Omental fat pad (tissue), 3 donors: ENCODE measurements at regions not wholly inside any gene's neighbourhood (a gene's known extent, or its start where the extent isn't known, plus 50 kb on each side); places are given as distances from the start of the nearest gene placed in this dataset.

Experiments
- ATAC-seq: fragments of 150-250 bp; one replicate; pipeline ENCODE4 v1.9.1; 2016; ENCODE audit warnings: mild to moderate bottlenecking, moderate library complexity; ENCODE audit not compliant: low FRiP score
- DNase-seq: peaks from one replicate; pipeline ENCODE4 v3.0.0-alpha.2; 2019; ENCODE audit warnings: low spot score
- TF ChIP-seq, protein P1 (sequence below), 3 donors: fragments of 450-650 bp; IDR thresholded peaks; one replicate each; pipeline ENCODE4 v1.5.1; 2016 to 2017; ENCODE audit warnings: antibody characterized with exemption in 3 of 3, mild to moderate bottlenecking in 3 of 3, moderate library complexity in 2 of 3

DNA sequence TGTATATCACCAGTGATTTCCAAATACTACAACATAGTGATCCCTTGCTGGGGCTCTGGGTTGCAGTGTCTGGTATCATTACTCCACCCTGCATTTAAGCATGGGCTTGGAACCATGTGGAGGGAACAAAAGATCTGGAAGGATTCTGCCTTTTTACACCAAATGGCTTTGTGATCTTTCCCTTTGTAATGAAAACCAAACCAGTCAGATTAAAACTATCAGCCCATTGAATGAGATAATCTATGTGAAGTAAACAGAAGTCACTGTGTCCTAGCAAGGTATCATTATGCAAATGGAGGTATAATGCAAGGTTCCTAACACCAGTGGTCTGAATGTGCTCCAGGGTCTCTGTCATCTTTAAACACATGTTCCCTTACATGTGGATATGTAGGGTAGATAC lies 474.7 kb upstream of the TNP1 start:
- TF ChIP-seq, protein P1, sequence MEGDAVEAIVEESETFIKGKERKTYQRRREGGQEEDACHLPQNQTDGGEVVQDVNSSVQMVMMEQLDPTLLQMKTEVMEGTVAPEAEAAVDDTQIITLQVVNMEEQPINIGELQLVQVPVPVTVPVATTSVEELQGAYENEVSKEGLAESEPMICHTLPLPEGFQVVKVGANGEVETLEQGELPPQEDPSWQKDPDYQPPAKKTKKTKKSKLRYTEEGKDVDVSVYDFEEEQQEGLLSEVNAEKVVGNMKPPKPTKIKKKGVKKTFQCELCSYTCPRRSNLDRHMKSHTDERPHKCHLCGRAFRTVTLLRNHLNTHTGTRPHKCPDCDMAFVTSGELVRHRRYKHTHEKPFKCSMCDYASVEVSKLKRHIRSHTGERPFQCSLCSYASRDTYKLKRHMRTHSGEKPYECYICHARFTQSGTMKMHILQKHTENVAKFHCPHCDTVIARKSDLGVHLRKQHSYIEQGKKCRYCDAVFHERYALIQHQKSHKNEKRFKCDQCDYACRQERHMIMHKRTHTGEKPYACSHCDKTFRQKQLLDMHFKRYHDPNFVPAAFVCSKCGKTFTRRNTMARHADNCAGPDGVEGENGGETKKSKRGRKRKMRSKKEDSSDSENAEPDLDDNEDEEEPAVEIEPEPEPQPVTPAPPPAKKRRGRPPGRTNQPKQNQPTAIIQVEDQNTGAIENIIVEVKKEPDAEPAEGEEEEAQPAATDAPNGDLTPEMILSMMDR (IDR thresholded peaks at IDR 0.05): no peak
- DNase-seq (no peak), ATAC-seq (no peak)

DNA sequence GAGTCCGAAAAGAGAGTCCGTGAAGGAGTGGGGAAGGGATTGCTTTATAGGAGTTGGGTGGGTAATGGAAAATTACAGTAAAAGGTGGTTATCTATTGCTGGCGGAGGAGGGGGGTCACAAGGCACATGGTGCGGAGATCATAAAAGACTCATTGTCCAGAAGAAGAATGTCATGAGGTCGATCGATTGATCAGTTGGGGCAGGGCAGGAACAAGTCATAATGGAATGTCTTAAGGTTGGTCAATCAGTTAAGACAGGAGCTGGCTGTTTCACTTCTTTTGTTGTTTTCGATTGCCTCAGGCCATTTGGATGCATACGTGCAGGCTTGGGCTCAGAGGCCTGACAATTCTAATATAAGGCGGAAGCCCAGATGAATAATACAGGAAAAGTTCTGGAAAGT lies 473.0 kb upstream of the TNP1 start:
- TF ChIP-seq, protein P1 (IDR thresholded peaks at IDR 0.05): no peak
- ATAC-seq (no peak), DNase-seq (no peak)

DNA sequence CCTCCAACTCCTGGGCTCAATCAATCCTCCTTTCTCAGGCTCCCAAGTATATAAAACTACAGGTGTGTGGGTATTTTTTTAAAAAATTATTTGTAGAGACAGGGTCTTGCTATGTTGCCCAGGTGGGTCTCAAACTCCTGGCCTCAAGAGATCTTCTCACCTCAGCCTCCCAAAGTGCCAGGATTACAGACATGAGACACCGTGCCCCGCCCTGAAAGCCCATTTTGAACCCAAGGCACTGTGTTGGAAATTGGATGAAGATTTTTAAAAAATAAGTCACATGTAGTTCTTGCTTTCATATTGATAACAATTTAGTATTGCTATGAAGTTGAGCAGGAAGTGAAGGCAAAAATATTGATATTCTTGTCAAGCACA lies 472.5 kb upstream of the TNP1 start:
- DNase-seq (no peak), ATAC-seq (no peak)
- TF ChIP-seq, protein P1 (IDR thresholded peaks at IDR 0.05): no peak

DNA sequence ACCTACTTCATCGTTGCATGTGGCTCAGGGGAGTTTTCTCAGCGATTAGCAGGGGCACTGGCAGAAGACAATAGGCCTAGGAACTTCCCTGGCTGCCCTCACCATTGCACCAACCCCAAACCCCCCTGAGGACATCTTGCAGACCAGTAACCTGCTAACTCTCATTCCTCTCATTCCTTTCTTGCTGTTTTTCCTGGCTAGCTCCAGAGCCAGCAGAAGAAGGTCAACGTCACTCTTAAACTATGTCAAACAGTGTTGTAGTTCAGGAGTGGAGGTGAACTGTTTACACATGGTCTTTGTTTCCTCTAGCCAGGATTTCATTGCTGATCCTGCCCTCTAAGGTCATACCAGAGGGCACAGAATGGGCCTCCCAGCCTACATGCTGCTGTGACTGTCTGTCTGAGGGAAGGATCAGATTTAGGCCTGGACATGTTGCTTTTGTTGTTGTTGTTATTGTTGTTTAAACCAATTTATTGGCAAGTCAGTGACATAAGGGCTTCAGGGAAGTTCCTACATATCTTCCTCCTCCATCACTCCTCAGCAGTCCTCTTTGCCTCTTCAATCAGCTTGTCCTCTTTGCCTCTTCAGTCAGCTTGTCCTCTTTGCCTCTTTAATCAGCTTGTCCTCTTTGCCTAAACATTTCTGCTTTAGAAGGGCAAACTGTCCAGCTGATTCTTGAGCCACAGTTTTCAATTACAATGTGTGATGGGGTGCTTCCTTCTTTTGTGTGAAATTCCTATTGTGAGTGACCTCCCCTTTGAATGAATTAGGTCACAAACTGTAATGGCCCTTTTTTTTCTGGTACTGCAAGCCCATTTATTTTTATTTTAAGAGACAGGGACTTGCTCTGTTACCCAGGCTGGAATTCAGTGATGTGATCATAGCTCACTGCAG lies 471.9 kb upstream of the TNP1 start:
- TF ChIP-seq, protein P1 (IDR thresholded peaks at IDR 0.05): no peak
- ATAC-seq (peak; percentile 80), DNase-seq (no peak)

DNA sequence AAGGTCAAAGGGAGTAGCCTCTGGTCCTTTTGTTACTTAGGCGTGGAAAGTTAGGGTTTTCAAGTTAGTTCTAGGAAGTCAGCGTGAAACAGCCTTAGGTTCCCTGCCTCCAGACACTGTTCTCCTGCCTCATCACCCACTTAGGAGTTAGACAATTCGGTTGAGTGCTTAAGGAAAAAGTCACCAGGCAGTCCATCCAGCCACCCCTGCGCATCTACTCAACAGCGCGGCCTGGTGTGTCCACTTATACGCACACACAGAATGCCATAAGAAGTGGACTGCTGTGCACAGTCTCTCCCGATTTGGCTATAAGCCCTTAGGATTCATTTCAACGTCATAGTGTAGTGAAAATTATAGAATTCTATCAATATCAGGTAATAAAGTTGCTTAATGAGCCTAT lies 470.8 kb upstream of the TNP1 start:
- DNase-seq (no peak), ATAC-seq (no peak)
- TF ChIP-seq, protein P1 (IDR thresholded peaks at IDR 0.05): no peak

DNA sequence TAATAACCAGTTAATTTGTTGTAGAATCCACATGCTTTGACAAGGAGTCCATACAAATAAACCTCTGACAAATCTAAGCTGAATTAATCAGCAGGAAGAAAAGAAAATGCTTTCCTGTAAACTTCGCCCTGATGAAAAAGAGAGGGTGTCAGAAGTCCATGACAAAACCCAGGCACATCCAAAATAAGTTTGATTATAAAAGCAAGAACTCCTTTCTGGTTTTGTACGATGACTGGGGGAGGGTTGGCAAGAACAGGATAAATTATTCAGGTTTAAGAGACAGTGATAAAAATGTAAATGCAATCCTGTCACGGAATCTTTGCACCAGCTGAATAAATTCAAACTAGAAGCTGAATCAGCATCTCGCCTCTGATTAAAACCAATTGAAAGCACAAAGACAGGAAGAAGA lies 469.2 kb upstream of the TNP1 start:
- ATAC-seq: peak; percentile 28
- no peak for DNase-seq
- TF ChIP-seq, protein P1 (IDR thresholded peaks at IDR 0.05): no peak

DNA sequence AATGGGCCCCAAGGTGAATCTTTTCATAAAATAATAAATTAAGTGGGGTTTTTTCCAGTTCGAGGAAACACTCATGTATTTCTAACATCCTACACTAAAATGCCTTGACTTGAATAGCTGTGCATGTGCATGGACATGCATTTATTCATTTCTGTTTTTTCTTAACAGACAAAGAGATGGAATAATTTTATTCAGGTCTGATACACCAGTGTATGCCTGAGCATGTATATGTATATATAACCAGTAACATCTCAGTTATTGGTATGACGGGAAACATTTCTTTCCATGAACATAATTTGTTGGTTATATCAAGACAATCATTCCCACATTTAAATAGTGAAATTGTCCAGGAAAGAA lies 468.7 kb upstream of the TNP1 start:
- ATAC-seq (no peak), DNase-seq (no peak)
- TF ChIP-seq, protein P1 (IDR thresholded peaks at IDR 0.05): no peak
